Right lobe of liver (tissue), 6 donors: ENCODE measurements at regions not wholly inside any gene's neighbourhood (a gene's known extent, or its start where the extent isn't known, plus 50 kb on each side); places are given as distances from the start of the nearest gene placed in this dataset.
A peak's percentile ranks its signal among the peaks of the same experiment; 100 is the strongest.
"Not testable (repeated sequence)": the region's sequence is repeated elsewhere in the genome, so short reads cannot be mapped to it uniquely, and the experiment has no call there.

ENCODE experiments used
- ATAC-seq, 4 donors: fragments of 200-7000 bp; cut with Tn5 transposase; one replicate each; pipeline ENCODE4 v1.9.1; 2020; ENCODE audit warnings: mild to moderate bottlenecking in 4 of 4, moderate library complexity in 4 of 4
- DNase-seq, 3 donors: peaks; one replicate each; pipeline ENCODE4 v3.0.0-alpha.2; 2020
- H3K27ac ChIP-seq, 3 donors: fragments of 200-600 bp; one replicate each; pipeline ENCODE4 v1.8.0; 2022
- H3K27me3 ChIP-seq, 2 donors: fragments of 200-600 bp; one replicate each; pipeline ENCODE4 v1.8.0; 2022
- H3K36me3 ChIP-seq, 4 donors: fragments of 200-600 bp; sonication (generic) in 1 of 4; one replicate each; pipeline versions ENCODE4 v1.5.1 to v1.8.0; 2017 to 2022; ENCODE audit warnings: control low read depth in 1 of 4
- H3K4me1 ChIP-seq, 4 donors: fragments of 200-600 bp; sonication (generic) in 1 of 4; one replicate each; pipeline versions ENCODE4 v1.5.1 to v1.8.0; 2017 to 2022; ENCODE audit warnings: control low read depth in 1 of 4
- H3K4me3 ChIP-seq, 3 donors: fragments of 200-600 bp; one replicate each; pipeline ENCODE4 v1.8.0; 2022
- H3K9me3 ChIP-seq, 4 donors: fragments of 200-600 bp; sonication (generic) in 1 of 4; one replicate each; pipeline versions ENCODE4 v1.5.1 to v1.8.0; 2017 to 2022; ENCODE audit warnings: control low read depth in 1 of 4
- CTCF ChIP-seq, 4 donors: fragments of 200-600 bp in 3 of 4; fragments of 450-650 bp in 1 of 4; IDR thresholded peaks; one replicate each; pipeline versions ENCODE4 v1.5.1 to v1.8.0; 2016 to 2022; ENCODE audit warnings: antibody characterized with exemption in 4 of 4, mild to moderate bottlenecking in 2 of 4
- POLR2A ChIP-seq: fragments of 450-650 bp; IDR thresholded peaks from one replicate; pipeline ENCODE4 v1.6.1; 2017; ENCODE audit warnings: antibody characterized with exemption, mild to moderate bottlenecking
- WGBS: methylation state at CpG from one replicate; pipeline ENCODE4 v1.1.6; 2018; ENCODE audit warnings: low coverage, low lambda C conversion rate; ENCODE audit not compliant: insufficient coverage; ENCODE audit errors: missing lambda C conversion rate; 5-methylcytosine and 5-hydroxymethylcytosine counted together
- intact Hi-C, 2 donors: fragments of 100-400 bp; cut with DNase I; formaldehyde crosslinking; loops; one replicate each; pipeline versions ENCODE4 v1.11.2 to v1.14.1; 2022
- donor health status: DM: no; HTN: yes; CAD: no.
- donor health status: DM: no; HTN: no; CAD: no.
- donor health status: DM: no; HTN: no; CAD: no.
- donor health status: DM: no; HTN: yes; CAD: no.
- donor health status: DM: no; HTN: yes; CAD: no.

GRCh38 chr21:15453261-15453660, 276.5 kb upstream of the USP25 start:
- peaks cover 0 to 6% (median 0%) of the 10 kb centered on the region in 4 donors for H3K9me3 ChIP-seq
- no peaks in the 10 kb centered on the region for H3K27me3 ChIP-seq
- ATAC-seq = no peak
- no peak overlapping the region for H3K4me3 ChIP-seq
- H3K4me1 ChIP-seq = peaks cover 0 to 13% (median 0%) of the 10 kb centered on the region in 4 donors
- no peaks in the 10 kb centered on the region for H3K36me3 ChIP-seq
- no peak for DNase-seq
- H3K27ac ChIP-seq = no peak overlapping the region
- intact Hi-C loops = no loop called here
- TF ChIP-seq POLR2A = no peak
- no peak for TF ChIP-seq CTCF (IDR thresholded peaks at IDR 0.05)

GRCh38 chr21:15453785-15454184, 276.0 kb upstream of the USP25 start:
- H3K27me3 ChIP-seq, H3K9me3 ChIP-seq, ATAC-seq, DNase-seq, intact Hi-C loops, H3K27ac ChIP-seq, H3K36me3 ChIP-seq, H3K4me3 ChIP-seq: not testable (repeated sequence)
- peaks cover 0 to 13% (median 0%) of the 10 kb centered on the region in 4 donors for H3K4me1 ChIP-seq
- WGBS = 85% methylated on average over 1 of the region's 1 CpG

- H3K27me3 ChIP-seq, H3K36me3 ChIP-seq, H3K4me3 ChIP-seq, H3K27ac ChIP-seq, ATAC-seq, DNase-seq, intact Hi-C loops, H3K9me3 ChIP-seq: not testable (repeated sequence)
- H3K4me1 ChIP-seq = peaks cover 0 to 13% (median 0%) of the 10 kb centered on the region in 4 donors
- 73% methylated on average over 2 of the region's 2 CpGs for WGBS
Observed at GRCh38 chr21:15454931-15455330, 274.9 kb upstream of the USP25 start.

GRCh38 chr21:15455819-15456462, 273.8 kb upstream of the USP25 start:
- WGBS = 20% methylated on average over 1 of the region's 14 CpGs
- TF ChIP-seq CTCF (IDR thresholded peaks at IDR 0.05) (no peak), POLR2A (no peak)
- Histone ChIP-seq H3K27me3 (no peaks in the 10 kb centered on the region), H3K27ac (peak overlapping the region in 2 of 3 donors; percentile 63 to 70), H3K4me3 (peak overlapping the region in 1 of 3 donors; percentile 20), H3K36me3 (no peaks in the 10 kb centered on the region), H3K9me3 (peaks cover 0 to 3% (median 0%) of the 10 kb centered on the region in 4 donors), H3K4me1 (peaks cover 0 to 13% (median 0%) of the 10 kb centered on the region in 4 donors)
- DNase-seq (peak; percentile 87 to 96 (median 93)), ATAC-seq (peak; percentile 97 to 100 (median 98))
- intact Hi-C loops = no loop called here

- TF ChIP-seq POLR2A = no peak
- no peak for TF ChIP-seq CTCF (IDR thresholded peaks at IDR 0.05)
- H3K27ac ChIP-seq = no peak overlapping the region
- 71% methylated on average over 3 of the region's 3 CpGs for WGBS
- no peaks in the 10 kb centered on the region for H3K27me3 ChIP-seq
- peaks cover 0 to 13% (median 0%) of the 10 kb centered on the region in 4 donors for H3K4me1 ChIP-seq
- no peak overlapping the region for H3K4me3 ChIP-seq
- DNase-seq (no peak), ATAC-seq (no peak)
- no peaks in the 10 kb centered on the region for H3K36me3 ChIP-seq
- no peaks in the 10 kb centered on the region for H3K9me3 ChIP-seq
- intact Hi-C loops = no loop called here
Observed at GRCh38 chr21:15457965-15458364, 271.8 kb upstream of the USP25 start.
